Lower lobe of right lung (tissue), 2 donors: ENCODE measurements at regions not wholly inside any gene's neighbourhood (a gene's known extent, or its start where the extent isn't known, plus 50 kb on each side); places are given as distances from the start of the nearest gene placed in this dataset.
"Not testable (repeated sequence)": the region's sequence is repeated elsewhere in the genome, so short reads cannot be mapped to it uniquely, and the experiment has no call there.

Experiments
- ATAC-seq, 2 donors: fragments of 200-7000 bp; cut with Tn5 transposase; one replicate each; pipeline ENCODE4 v1.9.1; 2020 to 2022; ENCODE audit warnings: mild to moderate bottlenecking in 2 of 2, moderate library complexity in 2 of 2
- DNase-seq: peaks from one replicate; pipeline ENCODE4 v3.0.0-alpha.2; 2020
- H3K27ac ChIP-seq: fragments of 200-600 bp; one replicate; pipeline ENCODE4 v1.8.0; 2022
- H3K27me3 ChIP-seq: fragments of 200-600 bp; one replicate; pipeline ENCODE4 v1.8.0; 2022; ENCODE audit warnings: low read depth
- H3K36me3 ChIP-seq: fragments of 200-600 bp; one replicate; pipeline ENCODE4 v1.8.0; 2022; ENCODE audit warnings: mild to moderate bottlenecking
- H3K4me1 ChIP-seq: fragments of 200-600 bp; one replicate; pipeline ENCODE4 v1.8.0; 2022
- H3K4me3 ChIP-seq: fragments of 200-600 bp; one replicate; pipeline ENCODE4 v1.8.0; 2022; ENCODE audit warnings: mild to moderate bottlenecking
- H3K9me3 ChIP-seq: fragments of 200-600 bp; one replicate; pipeline ENCODE4 v1.8.0; 2022
- intact Hi-C: fragments of 100-400 bp; cut with DNase I; formaldehyde crosslinking; loops from one replicate; pipeline ENCODE4 v1.11.0; 2022
- TF ChIP-seq, protein P1 (sequence below): fragments of 200-600 bp; IDR thresholded peaks from one replicate; pipeline ENCODE4 v1.8.0; 2022; ENCODE audit warnings: antibody characterized with exemption, mild to moderate bottlenecking
- donor health status: DM: no; HTN: yes; CAD: no; lungs with severe emphysema.

DNA sequence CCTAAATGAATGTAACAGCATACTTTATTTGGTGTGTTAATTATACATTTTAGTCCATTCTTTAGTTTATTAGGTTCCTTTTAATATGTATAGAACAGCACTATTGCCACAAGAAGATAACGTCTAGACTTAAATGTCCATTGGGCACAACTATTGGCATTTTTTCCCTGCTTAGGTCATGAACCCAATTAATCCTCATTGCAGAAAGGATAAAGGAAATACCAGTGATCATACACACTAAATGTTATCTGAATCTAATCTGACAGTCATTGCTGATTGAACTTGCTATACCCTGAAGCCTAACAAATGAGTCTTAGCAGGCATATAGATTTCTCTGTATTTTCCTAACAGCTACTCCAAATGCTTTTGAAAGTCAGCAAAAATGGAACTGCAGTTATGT is 2250.0 kb upstream of the AGA start:
- H3K27me3 ChIP-seq = no peaks in the 10 kb centered on the region
- intact Hi-C loops = no loop called here
- no peak for DNase-seq

DNA sequence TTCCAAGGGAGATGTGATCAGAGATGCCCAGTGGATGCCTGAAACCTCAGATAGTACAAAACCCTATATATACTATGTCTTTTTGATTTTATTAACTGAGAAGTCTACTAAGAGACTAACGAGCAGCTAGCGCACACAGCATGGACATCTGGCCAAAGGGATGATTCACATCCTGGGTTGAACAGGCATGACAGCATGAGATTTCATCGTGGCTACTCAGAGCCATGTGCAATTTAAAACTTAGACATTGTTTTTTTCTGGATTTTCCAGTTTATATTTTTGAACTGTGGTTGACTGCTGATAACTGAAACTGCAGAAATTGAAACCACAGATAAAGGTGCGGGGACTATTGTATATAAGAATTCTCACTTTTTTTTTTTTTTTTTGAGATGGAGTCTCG is 2252.9 kb upstream of the AGA start:
- no peak overlapping the region for H3K4me3 ChIP-seq

More for the DNA sequence above, 2250.0 kb upstream of the AGA start:
- TF ChIP-seq, protein P1, sequence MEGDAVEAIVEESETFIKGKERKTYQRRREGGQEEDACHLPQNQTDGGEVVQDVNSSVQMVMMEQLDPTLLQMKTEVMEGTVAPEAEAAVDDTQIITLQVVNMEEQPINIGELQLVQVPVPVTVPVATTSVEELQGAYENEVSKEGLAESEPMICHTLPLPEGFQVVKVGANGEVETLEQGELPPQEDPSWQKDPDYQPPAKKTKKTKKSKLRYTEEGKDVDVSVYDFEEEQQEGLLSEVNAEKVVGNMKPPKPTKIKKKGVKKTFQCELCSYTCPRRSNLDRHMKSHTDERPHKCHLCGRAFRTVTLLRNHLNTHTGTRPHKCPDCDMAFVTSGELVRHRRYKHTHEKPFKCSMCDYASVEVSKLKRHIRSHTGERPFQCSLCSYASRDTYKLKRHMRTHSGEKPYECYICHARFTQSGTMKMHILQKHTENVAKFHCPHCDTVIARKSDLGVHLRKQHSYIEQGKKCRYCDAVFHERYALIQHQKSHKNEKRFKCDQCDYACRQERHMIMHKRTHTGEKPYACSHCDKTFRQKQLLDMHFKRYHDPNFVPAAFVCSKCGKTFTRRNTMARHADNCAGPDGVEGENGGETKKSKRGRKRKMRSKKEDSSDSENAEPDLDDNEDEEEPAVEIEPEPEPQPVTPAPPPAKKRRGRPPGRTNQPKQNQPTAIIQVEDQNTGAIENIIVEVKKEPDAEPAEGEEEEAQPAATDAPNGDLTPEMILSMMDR = no peak
- Histone ChIP-seq H3K27ac (no peak overlapping the region), H3K36me3 (no peaks in the 10 kb centered on the region), H3K4me1 (no peaks in the 10 kb centered on the region), H3K9me3 (no peaks in the 10 kb centered on the region), H3K4me3 (no peak overlapping the region)
- no peak for ATAC-seq

DNA sequence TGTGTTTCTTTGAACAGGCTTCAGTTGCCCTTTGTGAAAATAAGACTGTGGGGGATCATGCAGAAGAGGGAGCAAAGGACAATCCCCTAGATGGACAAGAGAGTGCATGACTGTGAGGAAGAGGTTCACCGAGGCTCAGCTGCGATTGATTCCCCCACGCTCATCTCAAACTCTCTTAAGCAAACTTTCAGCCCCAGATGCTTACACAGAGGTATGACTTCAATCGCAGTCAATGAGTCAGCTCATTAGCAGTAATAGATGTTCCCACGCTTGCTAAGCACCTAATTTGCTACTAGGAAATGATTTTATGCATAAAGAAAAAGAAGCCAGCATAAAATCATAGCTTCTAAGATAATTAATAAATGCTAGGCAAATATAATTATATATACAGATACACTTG is 2256.1 kb upstream of the AGA start:
- H3K27ac ChIP-seq = no peak overlapping the region
- DNase-seq = no peak
- intact Hi-C loops = no loop called here
- TF ChIP-seq, protein P1 = no peak
- no peak for ATAC-seq
- no peaks in the 10 kb centered on the region for H3K4me1 ChIP-seq
- H3K9me3 ChIP-seq = no peaks in the 10 kb centered on the region
- no peaks in the 10 kb centered on the region for H3K27me3 ChIP-seq
- H3K36me3 ChIP-seq = no peaks in the 10 kb centered on the region
- no peak overlapping the region for H3K4me3 ChIP-seq

More for the DNA sequence above, 2252.9 kb upstream of the AGA start:
- no peak for ATAC-seq
- H3K36me3 ChIP-seq = no peaks in the 10 kb centered on the region
- H3K4me1 ChIP-seq = no peaks in the 10 kb centered on the region
- H3K27me3 ChIP-seq = no peaks in the 10 kb centered on the region
- H3K9me3 ChIP-seq = no peaks in the 10 kb centered on the region
- no peak overlapping the region for H3K27ac ChIP-seq
- no peak for DNase-seq
- intact Hi-C loops = no loop called here
- TF ChIP-seq, protein P1 = no peak

DNA sequence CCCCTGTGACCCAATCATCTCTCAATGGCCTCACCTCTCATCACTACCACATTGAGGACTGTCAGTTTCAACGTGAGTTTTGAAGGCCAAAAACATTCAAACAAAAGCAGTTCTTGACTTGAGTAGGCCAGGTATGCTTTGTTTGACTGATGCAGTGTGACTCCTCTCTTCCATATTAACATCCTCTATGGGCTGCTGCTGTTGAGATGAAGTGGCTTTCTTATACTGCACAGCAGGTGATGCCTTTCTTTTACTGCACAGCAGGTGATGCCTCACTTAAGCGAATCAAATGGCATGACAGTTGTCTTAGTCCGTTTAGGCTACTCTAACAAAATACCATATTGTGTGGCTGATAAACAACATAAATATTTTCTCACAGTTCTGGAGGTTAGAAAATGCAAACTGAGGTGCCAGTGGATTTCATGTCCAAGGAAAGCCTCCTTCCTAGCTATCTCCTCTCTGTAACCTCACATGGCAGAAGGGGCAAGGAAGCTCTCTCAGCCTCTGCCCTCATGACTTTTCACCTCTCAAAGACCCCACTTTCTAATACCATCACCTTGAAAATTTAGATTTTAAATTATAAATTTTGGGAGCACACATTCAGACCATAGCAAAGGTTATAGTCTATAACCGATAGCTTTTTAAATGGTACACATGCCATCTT is 2267.9 kb upstream of the AGA start:
- no peak overlapping the region for H3K4me3 ChIP-seq
- DNase-seq (no peak), ATAC-seq (no peak)
- no peaks in the 10 kb centered on the region for H3K9me3 ChIP-seq
- H3K27me3 ChIP-seq = no peaks in the 10 kb centered on the region
- intact Hi-C loops = no loop called here
- no peaks in the 10 kb centered on the region for H3K4me1 ChIP-seq
- no peaks in the 10 kb centered on the region for H3K36me3 ChIP-seq
- H3K27ac ChIP-seq = no peak overlapping the region
- TF ChIP-seq, protein P1 = no peak

DNA sequence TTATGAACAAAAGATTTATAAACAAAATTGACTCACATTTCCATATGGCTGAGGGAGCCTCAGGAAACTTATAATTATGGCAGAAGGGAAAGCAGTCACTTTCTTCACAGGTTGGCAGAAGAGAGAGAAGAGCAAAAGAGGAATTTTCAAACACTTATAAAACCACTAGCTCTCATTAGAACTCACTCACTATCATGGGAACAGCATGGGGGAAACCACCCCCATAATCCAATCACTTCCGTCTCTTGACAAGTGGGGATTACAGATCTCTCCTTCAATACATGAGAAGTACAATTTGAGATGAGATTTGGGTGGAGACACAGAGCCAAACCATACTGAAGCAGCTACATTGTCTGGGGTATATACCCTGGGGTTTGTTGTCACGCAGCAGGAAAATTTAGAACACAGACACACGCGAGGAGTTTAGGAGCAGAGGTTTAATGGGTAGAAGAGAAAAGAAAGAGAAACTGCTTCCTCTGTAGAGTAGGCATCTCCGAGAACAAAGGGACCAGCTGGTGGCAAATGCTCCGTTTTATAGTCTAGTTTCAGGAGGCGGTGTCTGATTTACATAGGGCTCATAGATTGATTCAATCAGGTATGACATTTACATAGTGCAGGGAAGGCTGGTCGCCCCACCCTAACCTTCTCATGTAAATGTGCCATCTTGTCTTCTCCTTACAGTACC is 2277.7 kb upstream of the AGA start:
- Histone ChIP-seq H3K36me3 (no peaks in the 10 kb centered on the region), H3K9me3 (no peaks in the 10 kb centered on the region), H3K4me1 (no peaks in the 10 kb centered on the region), H3K27me3 (no peaks in the 10 kb centered on the region), H3K4me3 (no peak overlapping the region), H3K27ac (no peak overlapping the region)
- no peak for DNase-seq
- TF ChIP-seq, protein P1 = no peak
- no peak for ATAC-seq
- intact Hi-C loops = no loop called here

DNA sequence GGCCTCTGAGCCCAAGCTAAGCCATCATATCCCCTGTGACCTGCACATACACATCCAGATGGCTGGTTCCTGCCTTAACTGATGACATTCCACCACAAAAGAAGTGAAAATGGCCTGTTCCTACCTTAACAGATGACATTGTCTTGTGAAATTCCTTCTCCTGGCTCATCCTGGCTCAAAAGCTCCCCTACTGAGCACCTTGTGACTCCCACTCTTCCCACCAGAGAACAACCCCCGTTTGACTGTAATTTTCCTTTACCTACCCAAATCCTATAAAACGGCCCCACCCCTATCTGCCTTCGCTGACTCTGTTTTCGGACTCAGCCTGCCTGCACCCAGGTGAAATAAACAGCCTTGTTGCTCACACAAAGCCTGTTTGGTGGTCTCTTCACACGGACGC is 2284.3 kb upstream of the AGA start:
- H3K36me3 ChIP-seq, H3K27me3 ChIP-seq, intact Hi-C loops, H3K4me1 ChIP-seq, H3K4me3 ChIP-seq, H3K9me3 ChIP-seq, H3K27ac ChIP-seq, ATAC-seq, DNase-seq: not testable (repeated sequence)
